B cell (primary cell): ENCODE measurements at regions not wholly inside any gene's neighbourhood (a gene's known extent, or its start where the extent isn't known, plus 50 kb on each side); places are given as distances from the start of the nearest gene placed in this dataset.

Source experiments
- ATAC-seq: fragments of 200-7000 bp; cut with Tn5 transposase; one replicate; pipeline ENCODE4 v1.10.0; 2021; ENCODE audit warnings: low read depth, mild to moderate bottlenecking, moderate number of reproducible peaks, moderate library complexity
- CTCF ChIA-PET: fragments of 350-600 bp; sonication (Branson Sonifier 250); formaldehyde crosslinking; loops from one replicate; lab custom pipeline; 2021; ENCODE audit warnings: antibody characterized with exemption, inconsistent platforms; lab: Charles Lee
- POLR2A ChIA-PET: fragments of 350-600 bp; sonication (Branson Sonifier 250); formaldehyde crosslinking; loops from one replicate; lab custom pipeline; 2021; ENCODE audit warnings: antibody characterized with exemption; lab: Charles Lee
- DNase-seq: peaks from one replicate; pipeline ENCODE4 v3.0.0; 2013
- H2AFZ ChIP-seq: 2 replicates; pipeline ENCODE4 v1.6.1; 2012; ENCODE audit warnings: mild to moderate bottlenecking, low read depth, low read length; ENCODE audit not compliant: insufficient read depth, poor library complexity, severe bottlenecking
- H3K27ac ChIP-seq, 2 donors: 1 replicate in 1 of 2; 2 replicates in 1 of 2; pipeline ENCODE4 v1.5.1; 2012 to 2013; ENCODE audit warnings: low read length in 2 of 2, mild to moderate bottlenecking in 2 of 2, moderate library complexity in 1 of 2
- H3K27me3 ChIP-seq, 4 experiments: fragments of 200-600 bp in 1 of 4; sonication (generic) in 1 of 4; replicated peaks in 1 of 4; 1 replicate in 2 of 4; 2 replicates in 2 of 4; pipeline versions ENCODE4 v1.6.1 to v1.7.0; 2013 to 2016; ENCODE audit warnings: low read length in 3 of 4, mild to moderate bottlenecking in 2 of 4, mixed read lengths in 1 of 4, moderate library complexity in 1 of 4; ENCODE audit not compliant: insufficient read depth in 4 of 4, control insufficient read depth in 3 of 4; ENCODE audit errors: control extremely low read depth in 1 of 4
- H3K36me3 ChIP-seq, 2 experiments: replicated peaks in 1 of 2; 1 replicate in 1 of 2; 2 replicates in 1 of 2; pipeline versions ENCODE4 v1.6.1 to v1.7.1; 2013; ENCODE audit warnings: low read length in 1 of 2; ENCODE audit not compliant: insufficient read depth in 2 of 2, control insufficient read depth in 1 of 2; ENCODE audit errors: control extremely low read depth in 1 of 2, extremely low read depth in 1 of 2
- H3K4me1 ChIP-seq, 2 donors: fragments of 200-600 bp in 1 of 2; sonication (generic) in 1 of 2; 1 replicate in 1 of 2; 2 replicates in 1 of 2; pipeline versions ENCODE4 v1.5.1 to v1.6.1; 2013 to 2017; ENCODE audit warnings: low read length in 2 of 2; ENCODE audit not compliant: control insufficient read depth in 2 of 2, insufficient read depth in 2 of 2
- H3K4me2 ChIP-seq: replicated peaks from 2 replicates; pipeline ENCODE3; 2012; ENCODE audit warnings: mild to moderate bottlenecking, low read depth, low read length; ENCODE audit not compliant: poor library complexity, severe bottlenecking
- H3K4me3 ChIP-seq, 5 experiments: fragments of 200-600 bp in 1 of 5; sonication (generic) in 1 of 5; 1 replicate in 3 of 5; 2 replicates in 2 of 5; pipeline versions ENCODE4 v1.5.1 to v1.7.0; 2011 to 2016; ENCODE audit warnings: low read length in 4 of 5, mild to moderate bottlenecking in 4 of 5, low read depth in 2 of 5, control low read depth in 1 of 5, moderate library complexity in 1 of 5; ENCODE audit not compliant: insufficient read depth in 1 of 5; ENCODE audit errors: control extremely low read depth in 1 of 5, extremely low read depth in 1 of 5
- H3K79me2 ChIP-seq: fragments of 200-600 bp; sonication (generic); one replicate; pipeline ENCODE4 v1.6.0; 2016; ENCODE audit warnings: low read length; ENCODE audit not compliant: control insufficient read depth, insufficient read depth
- H3K9ac ChIP-seq: fragments of 200-600 bp; sonication (generic); 2 replicates; pipeline ENCODE4 v1.6.1; 2017; ENCODE audit warnings: mild to moderate bottlenecking, low read length, moderate library complexity
- H3K9me3 ChIP-seq, 3 donors: one replicate each; pipeline versions ENCODE4 v1.6.1 to v1.7.1; 2013; ENCODE audit warnings: low read length in 2 of 3; ENCODE audit not compliant: control insufficient read depth in 2 of 3, insufficient read depth in 1 of 3; ENCODE audit errors: control extremely low read depth in 1 of 3
- H4K20me1 ChIP-seq: 2 replicates; pipeline ENCODE4 v1.6.0; 2012; ENCODE audit warnings: mild to moderate bottlenecking, low read length; ENCODE audit not compliant: insufficient read depth, control insufficient read depth, poor library complexity, severe bottlenecking
- H3K27ac Mint-ChIP-seq: one replicate; pipeline ENCODE4 v1.8.0; 2021; ENCODE audit warnings: mixed read lengths
- H3K27me3 Mint-ChIP-seq: one replicate; pipeline ENCODE4 v1.8.0; 2021; ENCODE audit warnings: mixed read lengths
- H3K4me1 Mint-ChIP-seq: one replicate; pipeline ENCODE4 v1.8.0; 2021; ENCODE audit warnings: mixed read lengths
- H3K4me3 Mint-ChIP-seq: one replicate; pipeline ENCODE4 v1.8.0; 2021; ENCODE audit warnings: mixed read lengths
- H3K9me3 Mint-ChIP-seq: one replicate; pipeline ENCODE4 v1.8.0; 2022; ENCODE audit warnings: mixed read lengths; ENCODE audit not compliant: insufficient read depth
- EZH2 ChIP-seq: IDR thresholded peaks from 2 replicates; pipeline ENCODE4 v1.6.1; 2012; ENCODE audit warnings: borderline replicate concordance, low read depth, mild to moderate bottlenecking, moderate library complexity, low read length; ENCODE audit not compliant: insufficient read depth, poor library complexity, severe bottlenecking
- WGBS: methylation state at CpG from one replicate; pipeline ENCODE4 v1.1.5; 2013; ENCODE audit warnings: missing lambda C conversion rate; ENCODE audit not compliant: insufficient coverage; 5-methylcytosine and 5-hydroxymethylcytosine counted together
- intact Hi-C: fragments of 100-400 bp; cut with micrococcal nuclease; formaldehyde crosslinking; loops from one replicate; pipeline ENCODE4 v1.10.0; 2022
- TF ChIP-seq, protein P1 (sequence below): fragments of 200-600 bp; IDR thresholded peaks from one replicate; pipeline ENCODE4 v1.8.0; 2022; ENCODE audit warnings: antibody characterized with exemption, mild to moderate bottlenecking

DNA sequence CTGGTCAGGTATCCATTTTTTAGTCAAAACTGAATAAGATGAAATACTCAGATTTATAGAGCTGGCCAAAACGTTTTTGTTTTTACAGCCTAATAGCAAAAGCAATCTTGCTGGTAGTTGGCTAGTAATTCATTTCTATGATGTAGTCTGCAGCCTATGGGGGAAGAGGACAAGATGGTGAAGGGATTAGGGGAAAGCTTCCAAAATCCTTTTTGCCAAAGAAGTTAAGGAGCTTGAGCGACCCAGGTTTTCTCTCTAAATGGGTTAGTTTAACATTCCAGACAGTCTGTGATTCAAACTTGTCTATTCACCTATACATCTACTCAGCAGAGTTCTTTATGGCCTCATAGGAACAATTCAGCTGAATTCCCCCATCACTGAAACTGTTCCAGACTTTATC, 89.8 kb upstream of the SPRY1 start:
- POLR2A ChIA-PET: no interaction called here
- H3K36me3 ChIP-seq: no peaks in the 10 kb centered on the region
- intact Hi-C loops: no loop called here
- H3K4me3 ChIP-seq: no peak overlapping the region
- H3K27me3 ChIP-seq: no peaks in the 10 kb centered on the region
- H3K4me1 Mint-ChIP-seq: peaks cover 4% of the 10 kb centered on the region
- peaks cover 0 to 5% of the 10 kb centered on the region in 2 donors for H3K4me1 ChIP-seq
- no peaks in the 10 kb centered on the region for H3K79me2 ChIP-seq
- no peak overlapping the region for H3K9ac ChIP-seq
- H2AFZ ChIP-seq: no peak overlapping the region
- 60% methylated on average over 1 of the region's 2 CpGs for WGBS
- no peak overlapping the region for H3K4me2 ChIP-seq
- peaks cover 0 to 4% (median 1%) of the 10 kb centered on the region in 3 donors for H3K9me3 ChIP-seq
- H3K27ac ChIP-seq: no peak overlapping the region
- DNase-seq (no peak), ATAC-seq (no peak)
- no peak overlapping the region for H3K4me3 Mint-ChIP-seq
- peaks cover 2% of the 10 kb centered on the region for H3K9me3 Mint-ChIP-seq
- H4K20me1 ChIP-seq: no peaks in the 10 kb centered on the region
- TF ChIP-seq, protein P1, sequence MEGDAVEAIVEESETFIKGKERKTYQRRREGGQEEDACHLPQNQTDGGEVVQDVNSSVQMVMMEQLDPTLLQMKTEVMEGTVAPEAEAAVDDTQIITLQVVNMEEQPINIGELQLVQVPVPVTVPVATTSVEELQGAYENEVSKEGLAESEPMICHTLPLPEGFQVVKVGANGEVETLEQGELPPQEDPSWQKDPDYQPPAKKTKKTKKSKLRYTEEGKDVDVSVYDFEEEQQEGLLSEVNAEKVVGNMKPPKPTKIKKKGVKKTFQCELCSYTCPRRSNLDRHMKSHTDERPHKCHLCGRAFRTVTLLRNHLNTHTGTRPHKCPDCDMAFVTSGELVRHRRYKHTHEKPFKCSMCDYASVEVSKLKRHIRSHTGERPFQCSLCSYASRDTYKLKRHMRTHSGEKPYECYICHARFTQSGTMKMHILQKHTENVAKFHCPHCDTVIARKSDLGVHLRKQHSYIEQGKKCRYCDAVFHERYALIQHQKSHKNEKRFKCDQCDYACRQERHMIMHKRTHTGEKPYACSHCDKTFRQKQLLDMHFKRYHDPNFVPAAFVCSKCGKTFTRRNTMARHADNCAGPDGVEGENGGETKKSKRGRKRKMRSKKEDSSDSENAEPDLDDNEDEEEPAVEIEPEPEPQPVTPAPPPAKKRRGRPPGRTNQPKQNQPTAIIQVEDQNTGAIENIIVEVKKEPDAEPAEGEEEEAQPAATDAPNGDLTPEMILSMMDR: no peak
- TF ChIP-seq EZH2: no peak
- CTCF ChIA-PET: no interaction called here
- H3K27me3 Mint-ChIP-seq: no peaks in the 10 kb centered on the region
- no peak overlapping the region for H3K27ac Mint-ChIP-seq

DNA sequence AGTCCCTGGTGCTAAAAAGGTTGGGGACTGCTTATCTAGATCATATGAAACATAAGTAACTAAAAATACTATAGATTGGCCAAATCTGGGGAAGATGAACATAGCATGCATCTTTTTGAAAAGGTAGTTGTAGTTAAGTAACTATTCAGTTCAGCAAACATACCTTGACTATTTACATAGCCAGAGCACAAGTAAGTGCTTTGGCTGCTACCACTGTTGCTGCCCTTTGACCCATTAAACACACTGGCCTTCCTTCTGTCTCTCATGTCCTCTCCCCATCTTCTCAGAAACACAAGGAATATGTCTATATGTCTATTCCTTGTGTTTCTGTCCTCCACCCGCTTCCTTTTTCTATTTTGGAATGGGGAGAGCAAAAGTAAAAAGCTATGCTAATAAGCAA, 87.9 kb upstream of the SPRY1 start:
- POLR2A ChIA-PET: no interaction called here
- no peaks in the 10 kb centered on the region for H3K79me2 ChIP-seq
- H3K4me1 ChIP-seq: peaks cover 0 to 5% of the 10 kb centered on the region in 2 donors
- no CpG with 5 or more reads among the region's 1 CpG for WGBS
- TF ChIP-seq EZH2: no peak
- TF ChIP-seq, protein P1: no peak
- DNase-seq (no peak), ATAC-seq (no peak)
- no peaks in the 10 kb centered on the region for H3K36me3 ChIP-seq
- Mint-ChIP-seq H3K9me3 (peaks cover 2% of the 10 kb centered on the region), H3K27ac (no peak overlapping the region), H3K27me3 (no peaks in the 10 kb centered on the region), H3K4me1 (peaks cover 4% of the 10 kb centered on the region), H3K4me3 (no peak overlapping the region)
- CTCF ChIA-PET: no interaction called here
- H3K4me3 ChIP-seq: no peak overlapping the region
- H4K20me1 ChIP-seq: no peaks in the 10 kb centered on the region
- intact Hi-C loops: no loop called here
- H3K4me2 ChIP-seq: no peak overlapping the region
- H3K9ac ChIP-seq: no peak overlapping the region
- no peak overlapping the region for H3K27ac ChIP-seq
- no peak overlapping the region for H2AFZ ChIP-seq
- H3K27me3 ChIP-seq: no peaks in the 10 kb centered on the region
- peaks cover 0 to 4% (median 1%) of the 10 kb centered on the region in 3 donors for H3K9me3 ChIP-seq
